Breast epithelium (tissue), 3 donors: ENCODE measurements at regions not wholly inside any gene's neighbourhood (a gene's known extent, or its start where the extent isn't known, plus 50 kb on each side); places are given as distances from the start of the nearest gene placed in this dataset.

Source experiments
- CTCF ChIP-seq, 3 donors: fragments of 450-650 bp; IDR thresholded peaks; one replicate each; pipeline ENCODE4 v1.5.1; 2016 to 2017; ENCODE audit warnings: antibody characterized with exemption in 3 of 3, mild to moderate bottlenecking in 3 of 3, moderate library complexity in 3 of 3
- POLR2A ChIP-seq: fragments of 450-650 bp; IDR thresholded peaks from one replicate; pipeline ENCODE4 v1.6.1; 2016; ENCODE audit warnings: antibody characterized with exemption, mild to moderate bottlenecking, moderate library complexity
- POLR2AphosphoS5 ChIP-seq, 3 donors: sonication (generic); formaldehyde crosslinking; IDR thresholded peaks; one replicate each; pipeline ENCODE4 v1.6.1; 2017; ENCODE audit warnings: antibody characterized with exemption in 3 of 3

- no peak for TF ChIP-seq CTCF (IDR thresholded peaks at IDR 0.05)
- TF ChIP-seq POLR2A = no peak
- TF ChIP-seq POLR2AphosphoS5 (IDR thresholded peaks at IDR 0.05) = no peak
Observed at GRCh38 chr4:115272594-115272993, 159.2 kb upstream of the NDST4 start.
